Heart right ventricle (tissue), 16 donors: ENCODE measurements at regions not wholly inside any gene's neighbourhood (a gene's known extent, or its start where the extent isn't known, plus 50 kb on each side); places are given as distances from the start of the nearest gene placed in this dataset.
"Not testable (repeated sequence)": the region's sequence is repeated elsewhere in the genome, so short reads cannot be mapped to it uniquely, and the experiment has no call there.

Experiments used
- ATAC-seq, 8 donors: fragments of 200-7000 bp; cut with Tn5 transposase; one replicate each; pipeline ENCODE4 v1.9.1; 2020; ENCODE audit warnings: mild to moderate bottlenecking in 8 of 8, moderate library complexity in 8 of 8, moderate number of reproducible peaks in 1 of 8
- DNase-seq, 2 donors: peaks; one replicate each; pipeline ENCODE4 v3.0.0-alpha.2; 2020
- H3K27ac ChIP-seq, 10 donors: fragments of 200-600 bp; sonication (generic) in 2 of 10; one replicate each; pipeline versions ENCODE4 v1.5.0 to v1.8.0; 2020 to 2022; ENCODE audit warnings: mild to moderate bottlenecking in 3 of 10
- H3K27me3 ChIP-seq, 7 donors: fragments of 200-600 bp; one replicate each; pipeline ENCODE4 v1.8.0; 2021 to 2022; ENCODE audit warnings: mild to moderate bottlenecking in 2 of 7
- H3K36me3 ChIP-seq, 9 donors: fragments of 200-600 bp; sonication (generic) in 1 of 9; one replicate each; pipeline versions ENCODE4 v1.5.0 to v1.8.0; 2020 to 2022; ENCODE audit warnings: mild to moderate bottlenecking in 2 of 9
- H3K4me1 ChIP-seq, 9 donors: fragments of 200-600 bp; sonication (generic) in 1 of 9; one replicate each; pipeline versions ENCODE4 v1.5.0 to v1.8.0; 2020 to 2022; ENCODE audit warnings: mild to moderate bottlenecking in 4 of 9
- H3K4me3 ChIP-seq, 10 donors: fragments of 200-600 bp; sonication (generic) in 2 of 10; one replicate each; pipeline versions ENCODE4 v1.5.0 to v1.8.0; 2020 to 2022; ENCODE audit warnings: mild to moderate bottlenecking in 7 of 10, moderate library complexity in 2 of 10
- H3K9me3 ChIP-seq, 11 donors: fragments of 200-600 bp in 10 of 11; sonication (generic) in 2 of 11; one replicate each; pipeline versions ENCODE4 v1.5.0 to v1.8.0; 2013 to 2022; ENCODE audit warnings: mild to moderate bottlenecking in 2 of 11, control low read depth in 1 of 11, moderate library complexity in 1 of 11
- CTCF ChIP-seq, 9 donors: fragments of 200-600 bp; sonication (generic) in 2 of 9; IDR thresholded peaks; one replicate each; pipeline versions ENCODE4 v1.5.0 to v1.8.0; 2021 to 2022; ENCODE audit warnings: antibody characterized with exemption in 9 of 9, mild to moderate bottlenecking in 5 of 9, moderate library complexity in 1 of 9
- WGBS, 2 donors: extraction: QIAGEN DNeasy Blood & Tissue Kit; methylation state at CpG; one replicate each; pipeline ENCODE4 v1.1.7; 2013; ENCODE audit warnings: inconsistent platforms in 1 of 2; 5-methylcytosine and 5-hydroxymethylcytosine counted together
- intact Hi-C, 10 donors: fragments of 100-400 bp; cut with DNase I; formaldehyde crosslinking; loops; one replicate each; pipeline versions ENCODE4 v1.11.1 to v1.14.2; 2022
- donor health status: Arrhythmogenic right ventricular cardiomyopathy.
- donor health status: ischemic (EF 13 %, LVEDD 7.1; RV severe dilation, severe dysfunction).
- donor health status: healthy with polysubstance abuse.
- donor health status: DM: no; HTN: yes; CAD: no.
- donor health status: DM: no; HTN: no; CAD: no.
- donor health status: ischemic (EF 25% LVEDD 6.9; RV normal size, moderate dysfunction).
- donor health status: ischemic (EF 25% LVEDD 5.7; RV mildly dilated, moderate dysfunction).
- donor health status: healthy.
- donor health status: DM: yes; HTN: yes; CAD: no.
- donor health status: Ischemic cardiomyopathy.
- donor health status: ischemic (EF 35%, LVEDD 5.7; RV mildly dilated, moderate dysfunction).
- donor health status: nonischemic (EF 11% LVEDD 7.7; RV severe dilation, severe dysfunction).
- donor health status: DM: yes; HTN: yes; CAD: no.
- donor health status: PGD.
- donor health status: ischemic (EF 29% LVEDD 5.4; RV normal size, mild dysfunction).
- donor health status: nonischemic (EF 23%, LVEDD 6.1; RV moderate dilation, normal function).

GRCh38 chr9:68603371-68603770, 62.7 kb upstream of the TMEM252 start:
- H3K36me3 ChIP-seq = no peaks in the 10 kb centered on the region
- no peaks in the 10 kb centered on the region for H3K4me1 ChIP-seq
- no peaks in the 10 kb centered on the region for H3K9me3 ChIP-seq
- 88 to 96% methylated on average over 2 of the region's 2 CpGs for WGBS, 2 donors
- H3K4me3 ChIP-seq = no peak overlapping the region
- no peak for TF ChIP-seq CTCF (IDR thresholded peaks at IDR 0.05)
- ATAC-seq (no peak), DNase-seq (no peak)
- intact Hi-C loops = no loop called here
- H3K27ac ChIP-seq = no peak overlapping the region
- H3K27me3 ChIP-seq = peaks cover 0 to 3% (median 0%) of the 10 kb centered on the region in 7 donors

- no peaks in the 10 kb centered on the region for H3K36me3 ChIP-seq
- no peaks in the 10 kb centered on the region for H3K9me3 ChIP-seq
- no peak for TF ChIP-seq CTCF (IDR thresholded peaks at IDR 0.05)
- ATAC-seq (no peak), DNase-seq (no peak)
- no peak overlapping the region for H3K4me3 ChIP-seq
- H3K27ac ChIP-seq = no peak overlapping the region
- WGBS, 2 donors = 87 to 88% methylated on average over 17 of the region's 17 CpGs
- H3K4me1 ChIP-seq = no peaks in the 10 kb centered on the region
- intact Hi-C loops = no loop called here
- H3K27me3 ChIP-seq = no peaks in the 10 kb centered on the region
Measured at GRCh38 chr9:68608763-68609162, 68.1 kb upstream of the TMEM252 start.

GRCh38 chr9:68609901-68610415, 69.3 kb upstream of the TMEM252 start:
- peak in 1 of 8 donors; percentile 22 for ATAC-seq
- Histone ChIP-seq H3K4me1 (no peaks in the 10 kb centered on the region), H3K36me3 (no peaks in the 10 kb centered on the region), H3K4me3 (no peak overlapping the region), H3K27me3 (no peaks in the 10 kb centered on the region), H3K9me3 (peaks cover 0 to 5% (median 0%) of the 10 kb centered on the region in 11 donors), H3K27ac (no peak overlapping the region)
- no peak for DNase-seq
- intact Hi-C loops = no loop called here
- TF ChIP-seq CTCF (IDR thresholded peaks at IDR 0.05) = no peak
- WGBS, 2 donors = 61 to 66% methylated on average over 7 of the region's 7 CpGs

- no peaks in the 10 kb centered on the region for H3K27me3 ChIP-seq
- TF ChIP-seq CTCF (IDR thresholded peaks at IDR 0.05) = no peak
- intact Hi-C loops = no loop called here
- WGBS, 2 donors = 73 to 82% methylated on average over 4 of the region's 4 CpGs
- peaks cover 0 to 8% (median 0%) of the 10 kb centered on the region in 11 donors for H3K9me3 ChIP-seq
- no peaks in the 10 kb centered on the region for H3K36me3 ChIP-seq
- no peak overlapping the region for H3K27ac ChIP-seq
- no peak for DNase-seq
- ATAC-seq = no peak
- no peaks in the 10 kb centered on the region for H3K4me1 ChIP-seq
- no peak overlapping the region for H3K4me3 ChIP-seq
Measured at GRCh38 chr9:68614121-68614520, 73.4 kb upstream of the TMEM252 start.

- WGBS, 2 donors = 92 to 94% methylated on average over 32 of the region's 32 CpGs
- H3K27ac ChIP-seq, H3K4me3 ChIP-seq, H3K36me3 ChIP-seq, intact Hi-C loops, H3K9me3 ChIP-seq, H3K27me3 ChIP-seq, DNase-seq, H3K4me1 ChIP-seq, ATAC-seq: not testable (repeated sequence)
Measured at GRCh38 chr9:68617011-68617410, 76.3 kb upstream of the TMEM252 start.
